Thyroid gland (tissue), 4 donors: ENCODE measurements at regions not wholly inside any gene's neighbourhood (a gene's known extent, or its start where the extent isn't known, plus 50 kb on each side); places are given as distances from the start of the nearest gene placed in this dataset.

ENCODE experiments used
- DNase-seq, 2 donors: peaks; one replicate each; pipeline ENCODE4 v3.0.0-alpha.2; 2019
- H3K27ac ChIP-seq, 3 donors: fragments of 200-600 bp; sonication (generic); 1 replicate in 2 of 3; 2 replicates in 1 of 3; pipeline ENCODE4 v1.5.1; 2016 to 2019; ENCODE audit warnings: mild to moderate bottlenecking in 1 of 3, moderate library complexity in 1 of 3
- H3K27me3 ChIP-seq: fragments of 200-600 bp; sonication (generic); one replicate; pipeline ENCODE4 v1.5.1; 2019
- H3K36me3 ChIP-seq, 2 donors: fragments of 200-600 bp; sonication (generic); one replicate each; pipeline ENCODE4 v1.5.1; 2016 to 2019
- H3K4me1 ChIP-seq, 2 donors: fragments of 200-600 bp; sonication (generic); one replicate each; pipeline ENCODE4 v1.5.1; 2017 to 2019
- H3K4me3 ChIP-seq, 3 donors: fragments of 200-600 bp; sonication (generic); replicated peaks in 1 of 3; 1 replicate in 2 of 3; 2 replicates in 1 of 3; pipeline ENCODE4 v1.5.1; 2016; ENCODE audit warnings: mild to moderate bottlenecking in 1 of 3
- H3K9me3 ChIP-seq: fragments of 200-600 bp; sonication (generic); one replicate; pipeline ENCODE4 v1.5.1; 2017
- POLR2A ChIP-seq, 2 donors: fragments of 450-650 bp; IDR thresholded peaks; one replicate each; pipeline ENCODE4 v1.6.1; 2017; ENCODE audit warnings: antibody characterized with exemption in 2 of 2, mild to moderate bottlenecking in 2 of 2, moderate library complexity in 1 of 2
- WGBS, 2 donors: methylation state at CpG; one replicate each; pipeline ENCODE4 v1.1.5; 2017; 5-methylcytosine and 5-hydroxymethylcytosine counted together
- intact Hi-C: fragments of 100-400 bp; cut with DNase I; formaldehyde crosslinking; loops from one replicate; pipeline ENCODE4 v1.15.1; 2023
- TF ChIP-seq, protein P1 (sequence below), 6 experiments: fragments of 200-600 bp in 3 of 6; fragments of 450-650 bp in 3 of 6; sonication (generic) in 3 of 6; IDR thresholded peaks; one replicate each; pipeline ENCODE4 v1.5.1; 2016 to 2019; ENCODE audit warnings: antibody characterized with exemption in 6 of 6, mild to moderate bottlenecking in 2 of 6, inconsistent platforms in 1 of 6, moderate library complexity in 1 of 6

DNA sequence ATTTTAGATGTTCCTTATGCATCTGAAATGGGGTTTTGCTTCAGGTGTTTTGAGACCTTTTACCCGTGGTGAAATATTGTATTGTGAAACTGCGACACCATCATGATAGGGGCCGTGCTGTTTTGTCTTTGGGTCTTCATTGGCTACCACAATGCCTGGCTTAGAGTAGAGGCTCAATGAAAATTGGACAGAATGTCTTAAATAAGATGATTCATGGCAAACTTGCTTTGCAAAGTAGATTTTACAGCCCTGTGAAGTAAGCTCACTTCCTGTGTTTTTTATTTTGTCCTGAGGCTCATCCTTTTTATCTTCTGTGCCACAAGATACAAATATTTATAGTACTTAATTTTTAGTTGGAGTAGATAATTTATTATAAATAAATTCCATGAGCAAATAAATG is 111.3 kb upstream of the FRMD6 start:
- TF ChIP-seq, protein P1, sequence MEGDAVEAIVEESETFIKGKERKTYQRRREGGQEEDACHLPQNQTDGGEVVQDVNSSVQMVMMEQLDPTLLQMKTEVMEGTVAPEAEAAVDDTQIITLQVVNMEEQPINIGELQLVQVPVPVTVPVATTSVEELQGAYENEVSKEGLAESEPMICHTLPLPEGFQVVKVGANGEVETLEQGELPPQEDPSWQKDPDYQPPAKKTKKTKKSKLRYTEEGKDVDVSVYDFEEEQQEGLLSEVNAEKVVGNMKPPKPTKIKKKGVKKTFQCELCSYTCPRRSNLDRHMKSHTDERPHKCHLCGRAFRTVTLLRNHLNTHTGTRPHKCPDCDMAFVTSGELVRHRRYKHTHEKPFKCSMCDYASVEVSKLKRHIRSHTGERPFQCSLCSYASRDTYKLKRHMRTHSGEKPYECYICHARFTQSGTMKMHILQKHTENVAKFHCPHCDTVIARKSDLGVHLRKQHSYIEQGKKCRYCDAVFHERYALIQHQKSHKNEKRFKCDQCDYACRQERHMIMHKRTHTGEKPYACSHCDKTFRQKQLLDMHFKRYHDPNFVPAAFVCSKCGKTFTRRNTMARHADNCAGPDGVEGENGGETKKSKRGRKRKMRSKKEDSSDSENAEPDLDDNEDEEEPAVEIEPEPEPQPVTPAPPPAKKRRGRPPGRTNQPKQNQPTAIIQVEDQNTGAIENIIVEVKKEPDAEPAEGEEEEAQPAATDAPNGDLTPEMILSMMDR (IDR thresholded peaks at IDR 0.05), result no peak
- no peak for TF ChIP-seq POLR2A (IDR thresholded peaks at IDR 0.05)
- Histone ChIP-seq H3K9me3 (no peaks in the 10 kb centered on the region), H3K4me1 (peaks cover 0 to 6% of the 10 kb centered on the region in 2 donors), H3K27ac (no peak overlapping the region), H3K36me3 (no peaks in the 10 kb centered on the region), H3K4me3 (no peak overlapping the region), H3K27me3 (no peaks in the 10 kb centered on the region)
- 90 to 91% methylated on average over 3 of the region's 3 CpGs for WGBS, 2 donors
- DNase-seq, result no peak
- intact Hi-C loops, result no loop called here

DNA sequence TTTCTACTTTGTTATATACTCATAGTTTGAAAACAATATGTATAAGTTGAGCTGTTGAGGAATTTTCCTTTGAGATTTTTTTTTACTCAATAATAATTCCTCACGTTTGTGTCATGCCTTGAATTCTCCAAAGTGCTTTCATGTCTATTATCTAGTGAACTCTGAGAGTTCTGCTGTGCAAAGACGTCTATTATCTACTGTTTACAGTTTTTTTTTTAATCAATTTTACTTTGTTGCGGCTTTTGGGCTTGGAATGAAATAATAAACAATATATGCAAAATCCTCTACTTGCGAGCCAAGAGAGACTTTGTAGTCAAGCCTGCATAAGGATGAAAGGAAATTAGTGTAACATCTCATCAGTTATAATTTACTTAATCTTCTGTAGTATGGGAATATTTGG is 107.2 kb upstream of the FRMD6 start:
- WGBS, 2 donors, result 89 to 93% methylated on average over 4 of the region's 4 CpGs
- TF ChIP-seq POLR2A (IDR thresholded peaks at IDR 0.05), result no peak
- TF ChIP-seq, protein P1 (IDR thresholded peaks at IDR 0.05), result no peak

DNA sequence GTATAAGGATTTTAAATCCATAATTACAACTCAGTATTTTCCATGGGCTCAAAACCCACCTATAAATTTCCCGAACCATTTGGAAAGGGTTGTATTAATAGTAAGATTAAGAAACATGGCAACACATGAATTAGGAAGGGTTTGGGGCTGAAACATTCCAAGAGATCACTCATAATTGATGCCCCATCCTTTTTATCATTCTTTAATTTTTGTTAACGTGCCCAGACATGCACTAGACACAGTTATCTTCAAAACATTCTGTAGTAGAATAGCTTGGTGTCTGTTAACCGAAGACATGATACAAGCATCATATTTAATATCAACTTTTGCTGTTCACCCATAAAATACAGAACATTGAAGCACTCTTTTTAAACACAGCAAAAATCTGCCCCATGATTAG is 106.8 kb upstream of the FRMD6 start:
- intact Hi-C loops, result no loop called here
- Histone ChIP-seq H3K4me3 (no peak overlapping the region), H3K27me3 (no peaks in the 10 kb centered on the region), H3K36me3 (no peaks in the 10 kb centered on the region), H3K9me3 (no peaks in the 10 kb centered on the region), H3K27ac (no peak overlapping the region), H3K4me1 (peaks cover 0 to 15% of the 10 kb centered on the region in 2 donors)
- WGBS, 2 donors, result 91 to 93% methylated on average over 3 of the region's 3 CpGs
- no peak for TF ChIP-seq POLR2A (IDR thresholded peaks at IDR 0.05)
- TF ChIP-seq, protein P1 (IDR thresholded peaks at IDR 0.05), result no peak
- DNase-seq, result no peak

More for the DNA sequence above, 107.2 kb upstream of the FRMD6 start:
- intact Hi-C loops, result no loop called here
- H3K4me1 ChIP-seq, result peaks cover 0 to 19% of the 10 kb centered on the region in 2 donors
- no peak for DNase-seq
- H3K36me3 ChIP-seq, result no peaks in the 10 kb centered on the region
- H3K27me3 ChIP-seq, result no peaks in the 10 kb centered on the region
- H3K4me3 ChIP-seq, result no peak overlapping the region
- no peaks in the 10 kb centered on the region for H3K9me3 ChIP-seq
- no peak overlapping the region for H3K27ac ChIP-seq

DNA sequence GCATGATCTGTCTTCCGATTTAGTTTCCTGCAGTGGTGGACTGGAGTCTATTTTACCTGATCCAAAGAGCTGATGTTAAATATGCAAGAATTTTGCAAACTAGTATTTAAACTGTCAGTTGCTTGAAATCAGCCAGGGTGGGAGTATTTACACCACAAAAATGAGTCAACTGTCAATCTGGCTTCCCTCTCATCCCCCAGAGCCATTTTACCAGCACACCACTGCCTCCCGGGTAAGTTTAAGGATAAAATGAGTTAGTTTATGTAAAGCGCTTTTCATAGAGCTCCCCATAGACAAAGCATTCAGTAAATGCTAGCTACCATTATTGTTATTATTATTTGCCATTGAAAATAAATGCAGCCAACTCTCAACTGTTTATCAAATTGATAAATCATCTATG is 106.3 kb upstream of the FRMD6 start:
- no peaks in the 10 kb centered on the region for H3K9me3 ChIP-seq
- TF ChIP-seq POLR2A (IDR thresholded peaks at IDR 0.05), result no peak
- TF ChIP-seq, protein P1 (IDR thresholded peaks at IDR 0.05), result no peak
- H3K36me3 ChIP-seq, result no peaks in the 10 kb centered on the region
- no peak overlapping the region for H3K4me3 ChIP-seq
- H3K27ac ChIP-seq, result no peak overlapping the region
- 90% methylated on average over 3 of the region's 3 CpGs for WGBS, 2 donors
- peaks cover 0 to 14% of the 10 kb centered on the region in 2 donors for H3K4me1 ChIP-seq
- intact Hi-C loops, result no loop called here
- no peak for DNase-seq
- no peaks in the 10 kb centered on the region for H3K27me3 ChIP-seq

DNA sequence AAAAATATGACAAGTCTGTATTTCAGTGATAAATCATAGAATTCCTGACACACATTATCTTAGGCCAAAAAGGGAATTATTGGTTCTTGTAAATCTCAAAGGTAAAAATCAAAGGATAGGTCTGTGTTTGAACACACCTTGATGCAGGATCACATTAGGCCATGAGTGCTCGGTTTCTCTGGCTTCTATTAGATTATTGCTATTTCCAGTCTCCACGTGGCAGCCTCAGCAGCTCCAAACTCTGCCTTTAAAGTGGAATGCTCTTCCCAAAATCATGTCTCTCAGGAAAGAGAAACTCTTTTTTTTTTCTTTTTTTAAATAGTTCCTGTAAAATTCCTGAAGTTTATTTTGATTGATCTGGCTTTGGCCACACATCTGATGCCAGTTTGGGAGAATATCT is 105.6 kb upstream of the FRMD6 start:
- peak overlapping the region in 1 of 3 donors; percentile 74 for H3K27ac ChIP-seq
- no peak overlapping the region for H3K4me3 ChIP-seq
- intact Hi-C loops, result no loop called here
- no peaks in the 10 kb centered on the region for H3K27me3 ChIP-seq
- 29 to 71% methylated on average over 2 of the region's 2 CpGs for WGBS, 2 donors
- DNase-seq, result no peak
- peaks cover 0 to 14% of the 10 kb centered on the region in 2 donors for H3K4me1 ChIP-seq
- H3K36me3 ChIP-seq, result no peaks in the 10 kb centered on the region
- no peak for TF ChIP-seq POLR2A (IDR thresholded peaks at IDR 0.05)
- TF ChIP-seq, protein P1 (IDR thresholded peaks at IDR 0.05), result no peak
- no peaks in the 10 kb centered on the region for H3K9me3 ChIP-seq
